ENCODE measurements at regions not wholly inside any gene's neighbourhood (a gene's known extent, or its start where the extent isn't known, plus 50 kb on each side); places are given as distances from the start of the nearest gene placed in this dataset.

DNA sequence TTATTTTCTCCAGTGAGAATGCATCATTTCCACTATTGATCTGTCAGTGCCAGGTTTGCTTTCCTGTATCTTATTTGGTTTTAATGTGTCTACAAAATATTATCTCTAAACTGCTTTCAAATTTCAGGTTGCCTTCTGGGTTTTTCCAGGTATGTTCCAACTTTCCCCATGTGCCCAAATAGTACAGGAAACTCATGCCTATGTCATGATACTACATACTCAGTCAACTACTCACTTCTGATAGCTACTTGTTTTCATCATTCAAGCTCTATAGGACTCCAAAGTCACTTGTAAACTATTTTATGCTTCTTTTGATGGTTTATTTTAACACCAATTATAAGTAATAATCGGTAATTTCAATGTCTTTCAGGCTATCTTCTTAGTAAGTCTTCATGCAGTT lies 134.8 kb upstream of the TTC14 start:
- no peak for TF ChIP-seq ZFX (CRISPR knock-in tag; IDR thresholded peaks at IDR 0.05; ENCODE audit: low read depth)
- TF ChIP-seq POLR2AphosphoS5 (IDR thresholded peaks at IDR 0.05; ENCODE audit: low read depth, low read length) = no peak
- TF ChIP-seq, protein P1, sequence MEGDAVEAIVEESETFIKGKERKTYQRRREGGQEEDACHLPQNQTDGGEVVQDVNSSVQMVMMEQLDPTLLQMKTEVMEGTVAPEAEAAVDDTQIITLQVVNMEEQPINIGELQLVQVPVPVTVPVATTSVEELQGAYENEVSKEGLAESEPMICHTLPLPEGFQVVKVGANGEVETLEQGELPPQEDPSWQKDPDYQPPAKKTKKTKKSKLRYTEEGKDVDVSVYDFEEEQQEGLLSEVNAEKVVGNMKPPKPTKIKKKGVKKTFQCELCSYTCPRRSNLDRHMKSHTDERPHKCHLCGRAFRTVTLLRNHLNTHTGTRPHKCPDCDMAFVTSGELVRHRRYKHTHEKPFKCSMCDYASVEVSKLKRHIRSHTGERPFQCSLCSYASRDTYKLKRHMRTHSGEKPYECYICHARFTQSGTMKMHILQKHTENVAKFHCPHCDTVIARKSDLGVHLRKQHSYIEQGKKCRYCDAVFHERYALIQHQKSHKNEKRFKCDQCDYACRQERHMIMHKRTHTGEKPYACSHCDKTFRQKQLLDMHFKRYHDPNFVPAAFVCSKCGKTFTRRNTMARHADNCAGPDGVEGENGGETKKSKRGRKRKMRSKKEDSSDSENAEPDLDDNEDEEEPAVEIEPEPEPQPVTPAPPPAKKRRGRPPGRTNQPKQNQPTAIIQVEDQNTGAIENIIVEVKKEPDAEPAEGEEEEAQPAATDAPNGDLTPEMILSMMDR (CRISPR knock-in tag; IDR thresholded peaks at IDR 0.05) = no peak
- no peak for TF ChIP-seq ZSCAN25 (CRISPR knock-in tag; IDR thresholded peaks at IDR 0.05)
- TF ChIP-seq, protein P2, sequence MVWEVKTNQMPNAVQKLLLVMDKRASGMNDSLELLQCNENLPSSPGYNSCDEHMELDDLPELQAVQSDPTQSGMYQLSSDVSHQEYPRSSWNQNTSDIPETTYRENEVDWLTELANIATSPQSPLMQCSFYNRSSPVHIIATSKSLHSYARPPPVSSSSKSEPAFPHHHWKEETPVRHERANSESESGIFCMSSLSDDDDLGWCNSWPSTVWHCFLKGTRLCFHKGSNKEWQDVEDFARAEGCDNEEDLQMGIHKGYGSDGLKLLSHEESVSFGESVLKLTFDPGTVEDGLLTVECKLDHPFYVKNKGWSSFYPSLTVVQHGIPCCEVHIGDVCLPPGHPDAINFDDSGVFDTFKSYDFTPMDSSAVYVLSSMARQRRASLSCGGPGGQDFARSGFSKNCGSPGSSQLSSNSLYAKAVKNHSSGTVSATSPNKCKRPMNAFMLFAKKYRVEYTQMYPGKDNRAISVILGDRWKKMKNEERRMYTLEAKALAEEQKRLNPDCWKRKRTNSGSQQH (CRISPR knock-in tag; IDR thresholded peaks at IDR 0.05; ENCODE audit: low read depth) = no peak
- TF ChIP-seq, protein P3, sequence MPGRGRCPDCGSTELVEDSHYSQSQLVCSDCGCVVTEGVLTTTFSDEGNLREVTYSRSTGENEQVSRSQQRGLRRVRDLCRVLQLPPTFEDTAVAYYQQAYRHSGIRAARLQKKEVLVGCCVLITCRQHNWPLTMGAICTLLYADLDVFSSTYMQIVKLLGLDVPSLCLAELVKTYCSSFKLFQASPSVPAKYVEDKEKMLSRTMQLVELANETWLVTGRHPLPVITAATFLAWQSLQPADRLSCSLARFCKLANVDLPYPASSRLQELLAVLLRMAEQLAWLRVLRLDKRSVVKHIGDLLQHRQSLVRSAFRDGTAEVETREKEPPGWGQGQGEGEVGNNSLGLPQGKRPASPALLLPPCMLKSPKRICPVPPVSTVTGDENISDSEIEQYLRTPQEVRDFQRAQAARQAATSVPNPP (CRISPR knock-in tag; IDR thresholded peaks at IDR 0.05) = no peak
- TF ChIP-seq SMYD3 (CRISPR knock-in tag; IDR thresholded peaks at IDR 0.05) = no peak
- TF ChIP-seq, protein P4, sequence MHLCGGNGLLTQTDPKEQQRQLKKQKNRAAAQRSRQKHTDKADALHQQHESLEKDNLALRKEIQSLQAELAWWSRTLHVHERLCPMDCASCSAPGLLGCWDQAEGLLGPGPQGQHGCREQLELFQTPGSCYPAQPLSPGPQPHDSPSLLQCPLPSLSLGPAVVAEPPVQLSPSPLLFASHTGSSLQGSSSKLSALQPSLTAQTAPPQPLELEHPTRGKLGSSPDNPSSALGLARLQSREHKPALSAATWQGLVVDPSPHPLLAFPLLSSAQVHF (CRISPR knock-in tag; IDR thresholded peaks at IDR 0.05) = no peak
- TF ChIP-seq ZNF749 (CRISPR knock-in tag; IDR thresholded peaks at IDR 0.05; ENCODE audit: borderline replicate concordance) = no peak
- TF ChIP-seq ZNF737 (CRISPR knock-in tag; IDR thresholded peaks at IDR 0.05; ENCODE audit: borderline replicate concordance) = no peak
- no peak for TF ChIP-seq CHD2 (IDR thresholded peaks at IDR 0.05; ENCODE audit: low read depth, low read length)
- no peak for TF ChIP-seq ZNF777 (CRISPR knock-in tag; IDR thresholded peaks at IDR 0.05)
- no peak for TF ChIP-seq ELF4 (CRISPR knock-in tag; IDR thresholded peaks at IDR 0.05; ENCODE audit: borderline replicate concordance)
- TF ChIP-seq, protein P5, sequence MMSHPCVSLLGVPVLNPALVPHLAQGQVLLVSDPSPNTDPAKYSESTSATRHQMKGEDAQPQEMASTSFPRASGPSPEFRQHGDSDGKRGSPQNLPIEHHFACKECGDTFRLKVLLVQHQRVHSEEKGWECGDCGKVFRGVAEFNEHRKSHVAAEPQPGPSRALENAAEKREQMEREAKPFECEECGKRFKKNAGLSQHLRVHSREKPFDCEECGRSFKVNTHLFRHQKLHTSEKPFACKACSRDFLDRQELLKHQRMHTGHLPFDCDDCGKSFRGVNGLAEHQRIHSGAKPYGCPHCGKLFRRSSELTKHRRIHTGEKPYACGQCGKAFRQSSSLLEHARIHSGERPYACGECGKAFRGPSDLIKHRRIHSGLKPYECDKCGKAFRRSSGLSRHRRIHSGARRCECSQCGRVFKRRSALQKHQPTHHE (CRISPR knock-in tag; IDR thresholded peaks at IDR 0.05; ENCODE audit: borderline replicate concordance) = no peak
